GM18498 (cell line): ENCODE measurements at regions not wholly inside any gene's neighbourhood (a gene's known extent, or its start where the extent isn't known, plus 50 kb on each side); places are given as distances from the start of the nearest gene placed in this dataset.

Experiments
- ATAC-seq: cut with Tn5 transposase; IDR thresholded peaks from one replicate; pipeline ENCODE4 v1.9.1; 2021; ENCODE audit warnings: mild to moderate bottlenecking, moderate library complexity; ENCODE audit not compliant: unreplicated experiment

DNA sequence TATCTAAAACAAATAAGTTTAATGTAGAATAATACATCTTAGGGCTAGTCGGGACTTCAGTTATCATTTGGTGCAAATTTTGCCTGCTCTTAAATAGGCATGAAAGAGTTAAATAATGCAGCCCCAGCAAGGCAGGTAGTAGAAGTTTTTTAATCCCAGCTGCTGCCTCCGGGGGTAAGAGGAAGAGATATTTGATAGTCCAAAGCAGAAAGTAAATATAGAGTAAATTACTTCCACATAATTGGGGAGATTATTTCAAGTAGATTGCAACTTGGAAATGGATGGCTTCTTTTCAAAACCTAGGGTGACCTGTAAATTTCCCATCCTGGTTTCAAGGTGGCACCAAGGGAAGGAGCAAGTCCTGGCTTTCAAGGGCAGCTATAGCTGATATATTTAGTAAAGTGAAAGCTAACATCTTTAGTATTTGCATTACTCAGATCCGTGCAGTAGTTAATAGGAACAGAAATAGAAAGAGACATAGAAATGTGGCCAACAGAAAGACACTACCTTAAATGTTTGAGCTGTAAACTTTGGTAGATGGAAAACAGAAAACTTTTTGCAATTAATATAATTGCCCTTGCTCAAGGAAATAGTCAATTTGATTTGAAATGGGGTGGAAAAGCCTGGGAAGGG, 109.1 kb downstream of the LMO4 start:
- peak; percentile 93 for ATAC-seq

DNA sequence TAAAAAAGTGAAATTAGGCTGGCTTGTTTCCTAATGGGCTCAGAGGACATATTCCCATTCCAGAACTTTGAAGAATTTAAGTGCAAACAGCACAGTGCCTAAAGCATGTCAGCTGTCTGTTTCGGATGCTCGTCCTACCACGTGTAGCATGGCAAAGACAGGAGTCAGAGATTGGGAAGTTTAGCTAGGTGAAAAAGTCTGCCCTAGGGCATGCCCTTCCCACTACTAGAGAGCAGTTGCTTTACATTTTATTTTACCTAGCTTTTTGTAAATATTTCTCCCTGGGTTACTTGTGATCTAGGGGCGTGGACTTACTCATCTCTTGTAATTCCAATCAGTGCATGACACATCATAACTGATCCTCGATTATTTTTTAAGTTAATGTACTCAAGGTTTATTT, 111.1 kb downstream of the LMO4 start:
- no peak for ATAC-seq

DNA sequence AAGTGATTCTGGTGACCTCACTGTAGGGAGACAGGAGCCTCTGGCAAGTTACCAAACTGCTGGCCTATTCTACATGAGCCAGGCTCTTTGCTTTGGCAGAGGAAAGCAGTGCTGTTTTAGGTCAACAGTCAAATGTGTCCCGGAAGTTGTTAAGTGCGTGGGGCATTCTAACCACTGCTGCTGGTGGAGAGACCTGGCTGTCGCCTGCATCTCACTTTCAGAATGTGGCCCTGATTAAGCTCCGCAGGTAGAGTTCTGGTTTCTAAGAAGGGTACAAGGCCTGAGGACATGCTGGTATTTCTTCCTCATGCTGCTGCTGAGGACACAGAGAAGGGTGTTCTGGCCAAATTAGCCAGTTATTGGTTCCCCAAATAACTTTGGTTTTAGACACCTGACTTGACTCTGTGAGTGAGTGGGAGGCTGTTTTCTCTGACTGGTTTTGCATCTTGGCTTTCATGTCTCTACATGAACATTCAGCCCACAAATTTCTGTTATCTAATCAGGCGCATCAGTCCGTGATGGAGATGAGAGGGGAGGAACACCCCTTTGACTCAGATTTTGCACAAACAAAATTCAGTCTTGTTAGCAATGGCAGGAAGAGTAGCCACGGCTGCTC, 120.8 kb downstream of the LMO4 start:
- ATAC-seq = peak; percentile 88

DNA sequence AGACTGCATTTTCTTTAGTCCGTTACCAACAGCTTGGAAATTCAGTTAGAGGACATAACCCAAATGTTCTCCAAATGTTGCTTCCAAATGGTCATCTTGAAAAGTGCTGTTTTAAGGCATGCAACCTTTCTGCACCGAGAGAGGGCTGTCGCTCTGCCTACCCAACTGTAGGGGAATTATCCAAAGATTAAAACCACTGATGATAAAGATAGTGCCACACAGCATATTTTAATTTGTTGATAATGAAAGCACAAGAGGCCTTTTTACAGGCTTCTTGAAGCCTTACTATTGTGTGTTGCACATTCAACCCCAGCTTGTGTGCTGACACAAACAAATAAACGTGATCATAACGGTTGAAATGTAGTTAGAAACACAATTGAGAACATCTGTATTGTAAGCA, 121.5 kb downstream of the LMO4 start:
- no peak for ATAC-seq

DNA sequence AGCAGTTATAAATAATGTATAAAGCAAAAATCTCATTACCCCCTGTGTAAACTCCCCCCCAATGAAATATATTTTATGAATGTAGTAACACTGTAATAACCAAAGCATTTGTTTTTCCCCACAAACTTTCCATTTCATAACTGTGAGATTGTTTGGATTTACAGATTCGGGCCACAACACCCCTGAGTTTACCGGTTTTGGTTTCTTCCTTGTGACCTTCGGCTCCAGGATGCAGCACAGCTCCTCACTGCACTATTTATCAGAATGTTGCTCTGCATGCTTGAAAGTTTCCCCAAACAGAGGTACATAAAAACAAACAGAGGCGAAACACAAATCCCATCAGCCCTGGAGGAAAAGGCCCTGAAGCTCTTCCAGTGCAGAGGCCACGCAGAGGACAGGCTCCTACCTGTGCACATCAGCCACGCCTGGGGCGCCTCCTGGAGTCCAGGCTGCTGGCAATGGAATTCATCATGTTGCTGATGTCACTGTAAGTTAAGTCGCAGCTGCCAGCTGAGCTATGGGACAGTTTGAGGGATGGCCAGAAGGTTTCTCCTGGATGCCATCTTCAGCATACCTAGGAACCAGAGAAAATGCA, 122.0 kb downstream of the LMO4 start:
- ATAC-seq = no peak

DNA sequence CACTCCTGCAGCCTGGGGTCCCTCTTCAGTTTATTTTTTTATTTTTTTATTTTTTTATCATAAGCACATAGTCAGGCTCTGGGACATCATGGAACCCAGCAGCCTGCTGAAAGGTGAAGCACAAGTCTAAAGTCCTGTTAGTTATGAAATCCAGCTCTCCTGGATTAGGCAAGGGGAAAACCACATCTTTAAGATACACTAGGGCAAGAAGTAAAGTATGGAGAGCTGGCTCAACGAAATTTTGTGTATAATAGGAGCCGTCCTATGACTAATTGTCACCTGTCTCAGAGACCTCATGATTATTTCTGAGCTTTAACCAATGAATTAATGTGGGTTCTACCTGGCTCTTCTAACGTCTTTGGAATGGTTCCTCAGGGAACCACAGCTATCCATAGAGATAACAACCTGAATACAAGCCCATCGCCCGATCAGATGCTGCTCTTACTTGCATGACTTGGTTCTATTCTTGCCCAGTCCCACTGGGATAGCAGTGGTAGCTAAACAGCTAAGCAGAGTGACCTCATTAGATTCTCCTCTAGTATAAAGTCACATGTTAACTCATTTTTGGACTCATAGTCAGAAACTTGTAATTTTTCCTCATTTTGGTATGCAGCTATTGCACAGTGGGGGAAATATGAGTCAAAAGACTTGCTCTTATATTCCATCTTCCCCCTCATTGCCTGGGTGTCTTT, 122.7 kb downstream of the LMO4 start:
- no peak for ATAC-seq

DNA sequence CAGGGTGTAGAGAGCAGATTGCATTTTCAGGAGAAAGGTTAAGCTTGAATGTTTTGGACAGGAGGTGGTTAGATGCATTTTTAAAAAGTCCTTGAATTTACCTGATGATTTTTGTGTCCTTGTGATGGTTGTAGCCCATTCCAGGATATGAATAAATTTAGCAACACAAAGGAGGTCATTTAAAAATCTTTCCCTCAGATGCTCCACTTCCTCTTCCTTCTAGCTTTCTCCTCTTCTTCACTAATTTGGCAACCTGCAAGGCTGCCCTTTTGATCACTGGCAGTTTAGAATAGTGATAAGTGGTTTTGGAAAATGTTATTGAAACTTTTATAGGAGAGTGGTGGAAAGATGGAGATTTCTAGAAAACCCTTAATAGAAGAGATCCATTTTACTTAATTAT, 124.0 kb downstream of the LMO4 start:
- no peak for ATAC-seq

DNA sequence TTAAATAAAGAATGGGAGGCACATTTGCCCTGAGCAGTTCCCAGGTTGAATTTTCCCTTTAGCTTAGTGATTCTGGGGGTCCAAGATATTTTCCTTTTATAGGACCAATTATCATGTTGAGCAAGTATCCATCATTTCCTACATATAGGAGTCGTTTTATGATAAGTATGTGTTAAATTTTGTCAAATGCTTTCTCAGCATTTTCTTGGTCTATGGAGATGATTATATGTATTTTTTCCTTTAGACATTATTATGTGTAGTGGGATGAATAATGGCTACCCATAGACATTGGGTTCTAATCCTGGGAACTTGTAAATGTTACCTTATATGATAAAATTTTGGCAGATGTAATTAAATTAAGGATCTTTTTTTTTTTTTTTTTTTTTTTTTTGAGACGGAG, 128.7 kb downstream of the LMO4 start:
- no peak for ATAC-seq

DNA sequence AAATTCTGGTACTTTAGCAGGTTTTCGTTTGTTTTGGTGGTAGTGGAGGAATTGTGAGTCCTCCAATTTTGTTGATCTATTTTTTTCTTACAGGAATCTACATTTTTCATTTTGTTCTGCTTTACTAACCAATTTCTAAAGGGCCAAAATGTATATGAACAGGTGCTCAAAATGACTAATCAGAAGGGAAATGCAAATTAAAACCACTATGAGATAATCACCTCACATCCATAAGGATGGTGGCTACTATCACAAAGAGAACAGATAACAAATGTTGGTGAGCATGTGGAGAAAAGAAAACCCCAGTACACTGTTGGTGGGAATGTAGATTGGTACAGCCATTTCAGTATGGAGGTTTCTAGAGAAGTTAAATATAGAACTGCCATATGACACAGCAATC, 134.2 kb downstream of the LMO4 start:
- no peak for ATAC-seq

DNA sequence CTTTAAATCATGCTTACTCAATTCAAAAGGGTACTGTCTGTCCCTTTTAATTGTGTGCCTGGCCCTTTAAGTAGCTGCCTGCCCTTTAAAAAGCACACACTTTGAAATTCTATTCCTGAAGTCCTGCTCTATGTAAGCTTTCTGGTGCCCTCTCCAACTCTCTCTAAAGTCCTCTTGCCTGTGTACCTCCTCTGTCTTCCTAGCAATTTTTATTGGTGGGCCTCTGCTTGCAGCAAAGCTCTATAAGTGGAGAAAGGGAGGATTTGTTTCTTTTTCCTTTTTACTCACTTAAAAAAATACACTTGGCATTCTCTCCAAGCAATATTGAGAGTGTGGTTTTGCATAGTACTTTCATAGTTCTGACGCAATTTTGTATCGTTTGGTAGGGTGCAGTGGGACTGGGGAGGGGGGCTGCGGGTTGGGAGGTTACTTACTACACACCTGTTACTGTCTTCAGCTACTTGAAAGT, 135.4 kb downstream of the LMO4 start:
- ATAC-seq = peak; percentile 79

DNA sequence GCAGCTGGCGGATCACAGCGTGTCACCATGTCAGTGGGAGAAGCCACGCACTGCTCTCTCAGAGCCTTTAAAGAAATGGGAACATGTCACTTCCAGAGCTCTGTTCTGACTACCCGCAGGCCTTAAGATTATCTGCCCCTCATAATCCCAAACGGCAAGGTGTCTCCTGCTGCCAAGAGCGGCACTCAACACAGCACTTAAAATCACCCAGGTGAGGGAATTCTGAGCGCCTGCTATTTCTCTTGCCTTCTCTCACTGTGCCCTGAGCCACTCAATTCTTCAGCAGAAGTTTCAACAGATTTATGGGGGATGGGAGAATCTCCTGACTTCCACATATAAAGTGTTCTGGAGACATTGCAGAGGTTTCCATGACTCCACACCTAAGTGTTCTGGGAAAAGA, 137.9 kb downstream of the LMO4 start:
- ATAC-seq = no peak

DNA sequence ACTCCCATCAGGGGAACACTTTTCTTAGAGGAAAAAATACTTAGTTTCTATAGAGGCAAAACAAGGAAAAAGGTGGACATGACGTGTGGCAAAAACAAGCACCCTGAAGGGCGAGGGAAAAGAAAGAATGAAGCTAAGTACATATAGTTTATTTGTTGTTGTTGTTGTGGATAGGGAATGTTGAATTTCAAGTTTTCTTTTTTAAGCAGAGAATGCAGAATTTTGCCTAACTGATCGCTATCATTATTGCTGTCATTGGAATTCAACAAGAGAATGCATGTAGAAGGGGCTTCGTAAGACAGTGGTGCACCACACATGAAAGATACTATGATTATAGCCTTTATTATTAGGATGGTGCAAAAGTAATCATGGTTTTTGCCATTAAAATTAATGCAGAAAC, 144.0 kb downstream of the LMO4 start:
- no peak for ATAC-seq

DNA sequence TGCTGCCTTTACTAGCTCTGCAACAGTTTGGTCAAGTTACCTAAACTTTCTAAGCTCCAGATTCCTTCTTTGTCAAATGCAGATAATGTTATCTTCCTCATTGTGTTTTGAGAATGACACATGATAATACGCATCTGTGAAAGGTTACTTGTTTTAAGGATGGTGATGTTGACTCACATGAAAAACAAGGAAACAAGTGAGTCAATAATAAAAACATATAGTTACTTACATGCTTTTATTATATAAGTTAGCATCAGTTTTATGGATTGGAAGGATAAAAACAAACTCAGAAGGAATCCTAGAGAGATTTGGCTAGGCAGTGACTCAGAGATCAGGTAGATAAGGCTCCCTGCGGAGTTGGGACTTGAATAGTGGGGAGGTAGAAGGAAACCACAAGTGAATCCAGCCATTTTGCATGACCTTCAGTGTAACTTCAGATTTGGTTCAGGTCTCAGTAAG, 144.6 kb downstream of the LMO4 start:
- ATAC-seq = no peak

DNA sequence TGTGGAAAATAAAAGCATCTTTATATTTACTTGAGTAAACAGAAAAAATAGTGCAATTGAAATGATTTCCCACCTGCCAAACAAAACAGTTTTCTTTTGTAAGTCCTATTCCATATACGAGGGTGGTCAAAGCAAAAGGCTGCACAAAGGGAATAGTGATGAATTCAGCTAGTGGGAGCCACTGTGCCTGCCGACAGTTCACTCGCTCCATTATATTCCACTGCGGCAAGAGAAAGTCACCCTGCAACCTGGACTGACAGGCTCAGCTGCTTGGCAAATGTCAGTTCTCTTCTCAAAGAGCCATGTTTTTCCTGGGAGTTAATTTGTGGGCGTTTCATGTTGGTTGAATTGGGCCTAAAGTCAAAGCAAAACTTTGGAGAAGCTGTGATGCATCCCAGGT, 145.4 kb downstream of the LMO4 start:
- no peak for ATAC-seq

DNA sequence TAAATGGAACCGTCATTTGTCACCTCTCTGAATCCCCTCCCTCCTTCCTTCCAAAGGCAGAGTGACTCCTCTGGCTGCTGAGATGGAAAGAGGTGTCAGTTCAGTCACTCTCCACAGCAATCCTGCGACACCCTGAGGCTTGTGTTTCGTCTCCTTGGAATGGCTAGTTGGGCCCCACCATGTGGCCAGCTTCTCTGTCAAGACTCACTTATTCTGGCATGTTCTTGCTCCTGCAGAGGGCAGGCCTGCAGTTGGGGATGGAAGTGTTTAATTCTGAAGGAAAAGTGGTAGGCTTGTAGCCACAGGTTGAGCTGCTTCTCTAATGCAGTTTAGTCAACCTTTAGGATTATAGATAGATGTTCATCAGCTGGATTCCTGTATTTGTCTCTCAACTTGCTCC, 149.6 kb downstream of the LMO4 start:
- ATAC-seq = no peak

DNA sequence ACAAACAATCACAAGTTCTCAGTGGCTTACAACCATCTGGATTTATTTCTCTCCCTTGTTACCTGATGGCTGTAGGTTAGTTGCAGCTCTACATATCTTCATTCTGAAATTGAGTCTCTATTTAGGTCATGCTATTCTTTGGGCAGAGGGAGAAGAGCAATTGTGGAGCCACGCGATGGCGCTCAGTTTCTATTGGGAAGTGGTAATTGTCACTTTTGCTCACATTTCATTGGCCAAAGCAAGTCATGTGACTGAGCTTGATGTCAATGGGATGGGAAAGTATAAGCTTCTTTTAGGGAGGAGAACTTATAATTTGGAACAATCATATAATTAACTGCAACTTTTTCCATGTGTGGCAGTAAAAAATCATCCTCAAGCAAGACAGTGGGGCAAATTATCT, 166.5 kb downstream of the LMO4 start:
- ATAC-seq = no peak

DNA sequence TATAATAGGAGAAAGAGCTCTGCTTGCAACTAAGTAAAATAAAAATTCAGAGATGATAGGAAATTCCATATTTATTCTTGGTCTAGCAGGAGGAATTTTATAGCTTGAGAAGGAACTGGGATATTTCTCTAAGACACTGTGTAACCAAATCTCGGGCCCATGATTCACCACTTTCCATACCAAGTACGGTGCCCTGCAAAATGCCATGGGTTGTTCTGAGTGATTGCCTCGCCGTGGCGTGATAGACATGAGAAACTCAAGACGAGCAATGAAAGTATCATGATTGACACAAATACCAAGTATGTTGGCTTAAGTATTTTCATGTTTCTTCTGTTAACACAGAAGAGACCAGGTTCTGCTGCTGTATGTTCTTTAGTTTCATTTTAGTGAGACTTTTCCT, 167.2 kb downstream of the LMO4 start:
- no peak for ATAC-seq

DNA sequence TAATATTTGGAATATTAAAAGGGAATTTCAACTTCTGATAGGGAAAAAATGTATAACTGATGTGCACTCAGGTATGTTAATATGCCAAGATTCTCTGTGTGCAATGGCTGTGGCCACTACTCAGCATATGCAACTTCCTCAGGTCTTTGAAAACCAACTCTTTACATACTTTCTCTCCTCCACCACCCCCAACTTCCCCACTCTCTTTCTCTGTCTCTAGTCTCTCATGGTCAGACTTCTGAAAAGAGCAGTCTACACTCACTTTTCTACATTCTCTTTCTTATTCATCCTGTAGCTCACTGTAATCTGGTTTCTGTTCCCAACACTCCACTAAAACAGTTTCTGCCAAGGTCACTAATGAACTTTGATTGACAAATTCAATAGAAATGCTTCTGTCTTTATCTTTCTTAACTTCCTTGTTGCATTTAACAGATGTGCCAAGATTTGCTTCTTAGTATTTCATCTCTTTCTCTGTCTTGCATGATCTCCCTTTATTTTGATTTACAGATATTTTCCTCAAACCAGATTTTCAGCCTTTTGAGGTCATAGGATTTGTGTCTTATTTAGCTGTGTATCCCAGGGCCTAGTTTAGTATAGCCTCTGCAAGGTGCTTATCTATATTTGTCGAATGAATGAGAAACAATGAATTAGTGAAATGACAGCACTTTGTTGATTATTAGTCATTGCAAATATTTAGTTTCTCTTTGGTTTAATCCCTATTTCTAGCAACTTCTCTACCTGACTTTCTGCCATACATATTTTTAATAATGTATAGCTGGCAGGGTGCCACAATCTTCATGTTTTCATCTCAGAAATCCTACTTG, 168.9 kb downstream of the LMO4 start:
- peak; percentile 85 for ATAC-seq

DNA sequence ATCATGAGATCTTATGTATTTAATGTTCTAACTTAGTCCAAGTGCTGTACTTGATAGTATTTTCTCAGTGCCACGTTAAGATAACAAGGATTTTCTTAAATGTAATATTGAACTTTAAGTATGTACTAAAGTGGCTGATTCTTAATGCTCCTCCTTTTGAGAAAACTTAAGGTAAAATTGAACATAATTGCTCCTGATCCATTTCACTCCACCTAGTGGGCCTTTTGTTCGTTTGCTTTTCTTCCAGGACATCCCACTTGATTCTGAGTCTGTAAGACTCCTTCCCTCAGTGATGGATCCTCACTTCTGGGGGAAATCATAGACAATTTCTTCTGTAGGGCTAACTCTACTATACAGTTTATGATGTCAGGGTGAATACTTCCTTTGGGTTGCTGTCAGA, 173.1 kb downstream of the LMO4 start:
- no peak for ATAC-seq

DNA sequence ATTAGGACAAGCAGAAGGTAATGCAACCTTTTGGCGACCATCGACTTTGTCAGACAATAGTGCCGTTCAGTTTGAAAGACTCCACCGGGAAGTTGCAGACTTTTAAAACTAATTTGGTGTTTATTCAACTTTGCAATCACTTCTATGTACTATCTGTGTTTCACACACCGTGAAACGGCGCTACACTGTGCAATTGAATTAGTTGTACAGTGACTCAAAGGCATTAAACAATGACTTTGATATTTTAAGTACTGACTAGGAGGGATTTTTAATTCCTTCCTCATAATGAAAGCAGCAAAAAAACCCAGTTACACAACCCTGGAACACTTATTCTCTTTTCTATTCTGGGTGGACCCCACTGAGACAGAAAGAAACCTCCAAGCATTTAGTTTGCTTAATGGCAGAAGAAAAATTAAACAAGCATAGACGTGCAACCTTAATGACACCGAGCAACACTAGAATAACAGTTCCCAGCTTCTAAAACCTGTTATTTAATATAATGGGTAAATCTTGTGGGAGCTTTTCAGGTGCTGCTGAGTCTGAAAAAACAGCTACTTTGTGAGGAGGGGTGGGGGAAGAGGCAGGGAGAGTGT, 176.8 kb downstream of the LMO4 start:
- ATAC-seq = no peak

DNA sequence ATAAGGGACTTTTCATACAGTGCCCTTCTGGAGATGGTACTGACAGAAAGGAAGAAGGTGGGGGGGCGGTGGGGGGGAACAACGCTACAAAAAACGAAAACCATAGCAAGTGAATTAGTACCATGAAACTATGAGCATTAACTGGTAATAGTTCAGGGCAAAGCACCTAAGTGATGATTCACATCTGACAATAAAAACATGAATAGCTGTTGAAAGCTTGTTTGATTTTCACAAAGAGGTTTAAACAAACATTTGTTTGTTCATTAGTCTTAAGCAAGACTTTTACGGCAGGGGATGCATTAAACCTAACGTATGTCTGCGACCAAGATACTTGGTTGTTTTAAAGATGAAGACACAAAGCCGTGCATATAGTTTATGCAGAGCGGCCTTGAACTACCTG, 177.5 kb downstream of the LMO4 start:
- ATAC-seq = no peak
